ENCODE measurements at regions not wholly inside any gene's neighbourhood (a gene's known extent, or its start where the extent isn't known, plus 50 kb on each side); places are given as distances from the start of the nearest gene placed in this dataset.
"Not testable (repeated sequence)": the region's sequence is repeated elsewhere in the genome, so short reads cannot be mapped to it uniquely, and the experiment has no call there.

- H3K4me1 ChIP-seq (ENCODE audit: control insufficient read depth, insufficient read depth, low read length): no peaks in the 10 kb centered on the region
- no peak for DNase-seq
- TF ChIP-seq CTCF (conservative IDR thresholded peaks at IDR 0.05): no peak
- H3K27me3 ChIP-seq (ENCODE audit: control insufficient read depth, insufficient read depth, low read length, poor library complexity, severe bottlenecking): no peaks in the 10 kb centered on the region
- H3K9ac ChIP-seq (ENCODE audit: extremely low read depth, low read length, poor library complexity, severe bottlenecking): no peak overlapping the region
- no peak overlapping the region for H3K4me3 Mint-ChIP-seq
- peak overlapping the region; percentile 81 for H3K27ac ChIP-seq (ENCODE audit: low read depth, low read length)
- no peaks in the 10 kb centered on the region for H3K9me3 Mint-ChIP-seq
- no peaks in the 10 kb centered on the region for H3K9me3 ChIP-seq (ENCODE audit: control insufficient read depth, low read length)
- H3K27me3 Mint-ChIP-seq (ENCODE audit: insufficient read depth): no peaks in the 10 kb centered on the region
- H3K4me1 Mint-ChIP-seq: peaks cover 18% of the 10 kb centered on the region
- 81% methylated on average over 1 of the region's 1 CpG; no CpG with 5 or more reads in 1 of the 2 experiments for WGBS, 2 experiments (ENCODE audit: insufficient coverage in 1 of 2, insufficient read length in 1 of 2)
- no peaks in the 10 kb centered on the region for H3K36me3 Mint-ChIP-seq (ENCODE audit: low read depth)
- H3K4me3 ChIP-seq (ENCODE audit: low read length): no peak overlapping the region
- no peak overlapping the region for H3K27ac Mint-ChIP-seq
- no peaks in the 10 kb centered on the region for H3K36me3 ChIP-seq (ENCODE audit: control insufficient read depth, insufficient read depth, low read length)
These were observed 493.0 kb upstream of the ADGRL4 start for GRCh38 chr1:79499541-79499940.

- DNase-seq: peak; percentile 56
- Mint-ChIP-seq H3K9me3 (peaks cover 21% of the 10 kb centered on the region), H3K4me1 (peaks cover 31% of the 10 kb centered on the region), H3K27me3 (ENCODE audit: insufficient read depth) (no peaks in the 10 kb centered on the region), H3K4me3 (no peak overlapping the region), H3K27ac (no peak overlapping the region), H3K36me3 (ENCODE audit: low read depth) (peaks cover 12% of the 10 kb centered on the region)
- no peak overlapping the region for H3K27ac ChIP-seq (ENCODE audit: low read depth, low read length)
- TF ChIP-seq CTCF (conservative IDR thresholded peaks at IDR 0.05): peak; percentile 99
- no peak overlapping the region for H3K4me3 ChIP-seq (ENCODE audit: low read length)
- H3K4me1 ChIP-seq (ENCODE audit: control insufficient read depth, insufficient read depth, low read length): no peaks in the 10 kb centered on the region
- WGBS, 2 experiments (ENCODE audit: insufficient coverage in 1 of 2, insufficient read length in 1 of 2): 20 to 41% methylated on average over 1 to 3 of the region's 4 CpGs
- H3K9ac ChIP-seq (ENCODE audit: extremely low read depth, low read length, poor library complexity, severe bottlenecking): no peak overlapping the region
- no peaks in the 10 kb centered on the region for H3K36me3 ChIP-seq (ENCODE audit: control insufficient read depth, insufficient read depth, low read length)
- H3K27me3 ChIP-seq (ENCODE audit: control insufficient read depth, insufficient read depth, low read length, poor library complexity, severe bottlenecking): no peaks in the 10 kb centered on the region
- H3K9me3 ChIP-seq (ENCODE audit: control insufficient read depth, low read length): no peaks in the 10 kb centered on the region
These were observed 490.8 kb upstream of the ADGRL4 start for GRCh38 chr1:79497193-79497773.

- TF ChIP-seq CTCF (conservative IDR thresholded peaks at IDR 0.05): no peak
- no peak overlapping the region for H3K4me3 Mint-ChIP-seq
- peaks cover 34% of the 10 kb centered on the region for H3K4me1 Mint-ChIP-seq
- H3K27ac Mint-ChIP-seq: no peak overlapping the region
- WGBS, 2 experiments (ENCODE audit: insufficient coverage in 1 of 2, insufficient read length in 1 of 2): 86 to 87% methylated on average over 1 to 2 of the region's 2 CpGs
- peaks cover 18% of the 10 kb centered on the region for H3K36me3 Mint-ChIP-seq (ENCODE audit: low read depth)
- H3K9me3 ChIP-seq (ENCODE audit: control insufficient read depth, low read length): no peaks in the 10 kb centered on the region
- no peaks in the 10 kb centered on the region for H3K27me3 ChIP-seq (ENCODE audit: control insufficient read depth, insufficient read depth, low read length, poor library complexity, severe bottlenecking)
- H3K4me3 ChIP-seq (ENCODE audit: low read length): no peak overlapping the region
- no peaks in the 10 kb centered on the region for H3K4me1 ChIP-seq (ENCODE audit: control insufficient read depth, insufficient read depth, low read length)
- no peak for DNase-seq
- peaks cover 27% of the 10 kb centered on the region for H3K9me3 Mint-ChIP-seq
- no peaks in the 10 kb centered on the region for H3K27me3 Mint-ChIP-seq (ENCODE audit: insufficient read depth)
- no peak overlapping the region for H3K9ac ChIP-seq (ENCODE audit: extremely low read depth, low read length, poor library complexity, severe bottlenecking)
- no peak overlapping the region for H3K27ac ChIP-seq (ENCODE audit: low read depth, low read length)
- H3K36me3 ChIP-seq (ENCODE audit: control insufficient read depth, insufficient read depth, low read length): no peaks in the 10 kb centered on the region
These were observed 489.6 kb upstream of the ADGRL4 start for GRCh38 chr1:79496129-79496528.

GRCh38 chr1:79493702-79494101 is 487.2 kb upstream of the ADGRL4 start:
- peak overlapping the region; percentile 76 for H3K4me3 Mint-ChIP-seq

GRCh38 chr1:79488572-79489121 is 482.1 kb upstream of the ADGRL4 start:
- H3K4me1 ChIP-seq (ENCODE audit: control insufficient read depth, insufficient read depth, low read length); H3K9me3 ChIP-seq (ENCODE audit: control insufficient read depth, low read length); H3K36me3 ChIP-seq (ENCODE audit: control insufficient read depth, insufficient read depth, low read length); H3K4me3 ChIP-seq (ENCODE audit: low read length); H3K27ac ChIP-seq (ENCODE audit: low read depth, low read length); H3K27me3 Mint-ChIP-seq (ENCODE audit: insufficient read depth); H3K9ac ChIP-seq (ENCODE audit: extremely low read depth, low read length, poor library complexity, severe bottlenecking); H3K27me3 ChIP-seq (ENCODE audit: control insufficient read depth, insufficient read depth, low read length, poor library complexity, severe bottlenecking): not testable (repeated sequence)
- WGBS, 2 experiments (ENCODE audit: insufficient coverage in 1 of 2, insufficient read length in 1 of 2): 34% methylated on average over 4 of the region's 4 CpGs; no CpG with 5 or more reads in 1 of the 2 experiments
- Mint-ChIP-seq H3K9me3 (peaks cover 24% of the 10 kb centered on the region), H3K4me1 (peaks cover 45% of the 10 kb centered on the region), H3K36me3 (ENCODE audit: low read depth) (peaks cover 32% of the 10 kb centered on the region), H3K4me3 (peak overlapping the region; percentile 76), H3K27ac (peak overlapping the region; percentile 88)
- peak; percentile 64 for DNase-seq

More at GRCh38 chr1:79493702-79494101, 487.2 kb upstream of the ADGRL4 start:
- H3K27ac Mint-ChIP-seq: peak overlapping the region; percentile 74
- H3K9me3 Mint-ChIP-seq: peaks cover 31% of the 10 kb centered on the region
- peak; percentile 71 for DNase-seq
- H3K4me3 ChIP-seq (ENCODE audit: low read length): peak overlapping the region; percentile 61
- H3K4me1 ChIP-seq (ENCODE audit: control insufficient read depth, insufficient read depth, low read length); H3K27ac ChIP-seq (ENCODE audit: low read depth, low read length); H3K36me3 ChIP-seq (ENCODE audit: control insufficient read depth, insufficient read depth, low read length); H3K27me3 ChIP-seq (ENCODE audit: control insufficient read depth, insufficient read depth, low read length, poor library complexity, severe bottlenecking); H3K9me3 ChIP-seq (ENCODE audit: control insufficient read depth, low read length); H3K9ac ChIP-seq (ENCODE audit: extremely low read depth, low read length, poor library complexity, severe bottlenecking); H3K27me3 Mint-ChIP-seq (ENCODE audit: insufficient read depth): not testable (repeated sequence)
- H3K36me3 Mint-ChIP-seq (ENCODE audit: low read depth): peaks cover 26% of the 10 kb centered on the region
- peaks cover 56% of the 10 kb centered on the region for H3K4me1 Mint-ChIP-seq
- WGBS, 2 experiments (ENCODE audit: insufficient coverage in 1 of 2, insufficient read length in 1 of 2): 74 to 84% methylated on average over 2 to 4 of the region's 4 CpGs

Data from endodermal cell (in vitro differentiated cells).